Testis (tissue), 2 donors: ENCODE measurements at regions not wholly inside any gene's neighbourhood (a gene's known extent, or its start where the extent isn't known, plus 50 kb on each side); places are given as distances from the start of the nearest gene placed in this dataset.

ENCODE experiments used
- DNase-seq: peaks from one replicate; pipeline ENCODE4 v3.0.0-alpha.2; 2019
- H3K27ac ChIP-seq, 2 donors: fragments of 200-600 bp; sonication (generic); one replicate each; pipeline ENCODE4 v1.5.1; 2019
- H3K27me3 ChIP-seq: fragments of 200-600 bp; sonication (generic); one replicate; pipeline ENCODE4 v1.5.1; 2019
- H3K36me3 ChIP-seq: fragments of 200-600 bp; sonication (generic); one replicate; pipeline ENCODE4 v1.5.1; 2017; ENCODE audit warnings: low read depth; ENCODE audit errors: missing control alignments
- H3K4me1 ChIP-seq: fragments of 200-600 bp; sonication (generic); one replicate; pipeline ENCODE4 v1.5.1; 2019
- H3K4me3 ChIP-seq, 2 donors: fragments of 200-600 bp; sonication (generic); one replicate each; pipeline ENCODE4 v1.5.1; 2017 to 2019
- H3K9me3 ChIP-seq: fragments of 200-600 bp; sonication (generic); one replicate; pipeline ENCODE4 v1.5.1; 2017
- CTCF ChIP-seq, 3 experiments: fragments of 450-650 bp in 2 of 3; fragments of 200-600 bp in 1 of 3; sonication (generic) in 1 of 3; IDR thresholded peaks; one replicate each; pipeline ENCODE4 v1.5.1; 2016 to 2019; ENCODE audit warnings: antibody characterized with exemption in 3 of 3, mild to moderate bottlenecking in 2 of 3, moderate library complexity in 1 of 3
- POLR2A ChIP-seq: fragments of 450-650 bp; IDR thresholded peaks from one replicate; pipeline ENCODE4 v1.6.1; 2017; ENCODE audit warnings: antibody characterized with exemption, mild to moderate bottlenecking, moderate library complexity
- WGBS, 2 donors: methylation state at CpG; one replicate each; pipeline ENCODE4 v1.1.5; 2018; 5-methylcytosine and 5-hydroxymethylcytosine counted together
- intact Hi-C: fragments of 100-400 bp; cut with DNase I; formaldehyde crosslinking; loops from one replicate; pipeline ENCODE4 v1.15.1; 2023; ENCODE audit warnings: low total_unique reads

GRCh38 chr6:84554074-84554473 lies 210.3 kb downstream of the TBX18 start:
- DNase-seq, result no peak
- Histone ChIP-seq H3K4me3 (no peak overlapping the region), H3K36me3 (no peaks in the 10 kb centered on the region), H3K27me3 (no peaks in the 10 kb centered on the region), H3K9me3 (no peaks in the 10 kb centered on the region), H3K4me1 (no peaks in the 10 kb centered on the region), H3K27ac (no peak overlapping the region)
- TF ChIP-seq CTCF (IDR thresholded peaks at IDR 0.05) (no peak), POLR2A (no peak)
- intact Hi-C loops, result no loop called here

DNA sequence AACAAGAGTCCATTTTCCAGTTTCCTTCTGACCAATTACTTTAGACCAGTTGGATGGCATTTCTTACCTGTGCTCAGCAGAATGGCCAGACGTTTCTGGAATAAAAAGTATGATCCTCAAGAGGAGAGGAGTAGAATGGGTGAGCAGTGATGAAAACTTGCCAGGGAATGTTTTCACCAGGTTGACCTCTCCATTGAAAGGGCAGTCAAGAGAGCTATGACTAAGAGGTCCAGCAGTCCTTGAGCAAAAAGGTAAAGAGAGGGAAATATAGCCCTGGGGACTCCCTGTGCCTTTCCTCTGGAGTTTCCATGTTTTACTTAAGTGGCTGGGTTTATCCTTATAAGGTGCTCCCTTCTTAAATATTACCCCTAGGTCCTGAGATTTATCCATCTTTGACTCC lies 210.9 kb downstream of the TBX18 start:
- H3K4me1 ChIP-seq, result no peaks in the 10 kb centered on the region
- H3K27me3 ChIP-seq, result no peaks in the 10 kb centered on the region
- H3K36me3 ChIP-seq, result no peaks in the 10 kb centered on the region
- H3K4me3 ChIP-seq, result no peak overlapping the region
- no peaks in the 10 kb centered on the region for H3K9me3 ChIP-seq
- H3K27ac ChIP-seq, result no peak overlapping the region
- WGBS, 2 donors, result 65 to 67% methylated on average over 1 of the region's 1 CpG
- DNase-seq, result no peak
- intact Hi-C loops, result no loop called here
- TF ChIP-seq POLR2A (no peak), CTCF (IDR thresholded peaks at IDR 0.05) (no peak)

- no peak for DNase-seq
- TF ChIP-seq POLR2A (no peak), CTCF (IDR thresholded peaks at IDR 0.05) (no peak)
- Histone ChIP-seq H3K36me3 (no peaks in the 10 kb centered on the region), H3K4me3 (peak overlapping the region in 1 of 2 donors; percentile 12), H3K27ac (no peak overlapping the region), H3K27me3 (no peaks in the 10 kb centered on the region), H3K9me3 (no peaks in the 10 kb centered on the region), H3K4me1 (no peaks in the 10 kb centered on the region)
- WGBS, 2 donors, result 59 to 80% methylated on average over 6 of the region's 6 CpGs
- intact Hi-C loops, result no loop called here
These were observed 212.6 kb downstream of the TBX18 start for GRCh38 chr6:84551797-84552196.

GRCh38 chr6:84549917-84550316 lies 214.5 kb downstream of the TBX18 start:
- 83 to 92% methylated on average over 4 of the region's 4 CpGs for WGBS, 2 donors
- intact Hi-C loops, result no loop called here
- Histone ChIP-seq H3K9me3 (no peaks in the 10 kb centered on the region), H3K27ac (no peak overlapping the region), H3K4me1 (no peaks in the 10 kb centered on the region), H3K4me3 (no peak overlapping the region), H3K36me3 (no peaks in the 10 kb centered on the region), H3K27me3 (no peaks in the 10 kb centered on the region)
- TF ChIP-seq POLR2A (no peak), CTCF (IDR thresholded peaks at IDR 0.05) (no peak)
- peak; percentile 24 for DNase-seq

DNA sequence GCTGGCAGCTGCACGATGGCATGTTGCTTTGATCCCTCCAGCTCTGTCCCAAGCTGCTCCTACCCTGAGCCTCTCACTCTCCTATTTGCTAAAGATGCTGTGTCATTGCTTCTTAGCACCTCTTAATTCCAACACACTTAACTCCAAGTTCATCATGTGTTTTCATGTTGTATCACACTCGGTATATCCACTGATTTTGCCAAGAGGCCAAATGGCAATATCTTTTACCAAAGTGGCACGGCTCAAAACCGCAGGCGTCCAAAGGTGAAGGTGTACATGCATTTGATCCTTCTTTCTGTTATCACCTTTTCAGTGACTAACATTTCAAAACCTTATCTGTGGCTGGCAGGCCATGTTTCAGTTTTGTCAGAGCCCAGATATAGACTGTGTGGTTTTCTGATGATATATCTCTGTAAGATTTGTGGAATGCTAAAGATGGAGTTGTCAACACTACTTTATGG lies 217.0 kb downstream of the TBX18 start:
- 55 to 64% methylated on average over 5 of the region's 5 CpGs for WGBS, 2 donors
- TF ChIP-seq POLR2A (no peak), CTCF (IDR thresholded peaks at IDR 0.05) (no peak)
- Histone ChIP-seq H3K27me3 (no peaks in the 10 kb centered on the region), H3K27ac (no peak overlapping the region), H3K4me1 (no peaks in the 10 kb centered on the region), H3K4me3 (no peak overlapping the region), H3K9me3 (no peaks in the 10 kb centered on the region), H3K36me3 (no peaks in the 10 kb centered on the region)
- intact Hi-C loops, result no loop called here
- DNase-seq, result no peak
